ENCODE measurements at regions not wholly inside any gene's neighbourhood (a gene's known extent, or its start where the extent isn't known, plus 50 kb on each side); places are given as distances from the start of the nearest gene placed in this dataset.

GRCh38 chr15:93302080-93302765 is 213.2 kb upstream of the RGMA start:
- POLR2A ChIA-PET = no interaction called here
- no peaks in the 10 kb centered on the region for H3K79me2 ChIP-seq (ENCODE audit: insufficient read depth, low read length)
- no peaks in the 10 kb centered on the region for H3K36me3 ChIP-seq (ENCODE audit: control insufficient read depth in 1 of 2, insufficient read depth in 2 of 2, low read length in 2 of 2)
- TF ChIP-seq POLR2AphosphoS5 (IDR thresholded peaks at IDR 0.05; ENCODE audit: low read depth, low read length) (no peak), ATF3 (IDR thresholded peaks at IDR 0.05) (no peak), CTCF (IDR thresholded peaks at IDR 0.05 in 2 of 3, conservative IDR thresholded peaks at IDR 0.05 in 1 of 3; ENCODE audit: borderline replicate concordance in 1 of 3, insufficient read depth in 1 of 3, low read depth in 2 of 3, low read length in 2 of 3) (no peak), YY1 (IDR thresholded peaks at IDR 0.05; ENCODE audit: extremely low read depth, insufficient replicate concordance, low read depth, low read length) (no peak), CBX3 (IDR thresholded peaks at IDR 0.05; ENCODE audit: low read depth) (no peak), ZFX (IDR thresholded peaks at IDR 0.05) (no peak), SP1 (IDR thresholded peaks at IDR 0.05; ENCODE audit: low read depth) (no peak), MAX (IDR thresholded peaks at IDR 0.05) (no peak), ELF1 (IDR thresholded peaks at IDR 0.05; ENCODE audit: borderline replicate concordance, low read depth) (no peak), REST (IDR thresholded peaks at IDR 0.05; ENCODE audit: low read depth) (no peak), CEBPB (IDR thresholded peaks at IDR 0.05; ENCODE audit: low read depth) (no peak), ZNF274 (IDR thresholded peaks at IDR 0.05; ENCODE audit: low read depth, low read length) (no peak), EZH2 (IDR thresholded peaks at IDR 0.05) (no peak)
- DNase-seq (ENCODE audit: low read depth, low spot score) = no peak
- H3K9me2 ChIP-seq (ENCODE audit: insufficient read depth) = no peaks in the 10 kb centered on the region
- BruUV-seq (replicated peaks) = no TSS peak
- no peak overlapping the region for H3K9ac ChIP-seq (ENCODE audit: low read length)
- no peak for ATAC-seq
- H3K4me2 ChIP-seq (ENCODE audit: low read length) = no peak overlapping the region
- intact Hi-C loops (cut with micrococcal nuclease) = no loop called here
- H3K9me3 ChIP-seq (ENCODE audit: control insufficient read depth in 1 of 2, insufficient read depth in 1 of 2, low read depth in 1 of 2, low read length in 2 of 2) = no peaks in the 10 kb centered on the region
- no peak overlapping the region for H3K27ac ChIP-seq (ENCODE audit: low read depth, low read length)
- CTCF ChIA-PET = no interaction called here
- H3K4me3 ChIP-seq (replicated peaks in 1 of 2; ENCODE audit: low read depth in 1 of 2, low read length in 2 of 2) = no peak overlapping the region
- H4K20me1 ChIP-seq (ENCODE audit: insufficient read depth) = no peaks in the 10 kb centered on the region
- no peak overlapping the region for H2AFZ ChIP-seq (ENCODE audit: low read depth, low read length, poor library complexity, severe bottlenecking)
- H3K4me1 ChIP-seq (ENCODE audit: control insufficient read depth in 1 of 2, insufficient read depth in 2 of 2, low read length in 2 of 2) = no peaks in the 10 kb centered on the region
- RAD21 ChIA-PET (ENCODE audit: low non-redundant PET in 1 of 2, low total read pairs in 2 of 2, uncharacterized antibody in 2 of 2, unreplicated experiment in 2 of 2) = no interaction called here
- 0 out of 2 replicates have a peak, but pooled peaks cover 8% of the 10 kb centered on the region for H3K27me3 ChIP-seq (ENCODE audit: insufficient read depth, low read length)
